Stimulated activated CD4-positive, alpha-beta T cell treated with anti-CD3 and anti-CD28 coated beads, Interleukin-12 subunit alpha, Interleukin-12 subunit beta, amount 100 ng/mL, for 48 hours (primary cell): ENCODE measurements at regions not wholly inside any gene's neighbourhood (a gene's known extent, or its start where the extent isn't known, plus 50 kb on each side); places are given as distances from the start of the nearest gene placed in this dataset.

Source experiments
- DNase-seq, 3 donors: peaks; one replicate each; pipeline ENCODE4 v3.0.0-alpha.2; 2020; ENCODE audit warnings: low read depth in 2 of 3, low spot score in 1 of 3

- no peak for DNase-seq
Observed at GRCh38 chr6:148235446-148235845, 107.2 kb upstream of the SASH1 start.

- DNase-seq: no peak
Observed at GRCh38 chr6:148238713-148239112, 103.9 kb upstream of the SASH1 start.

- no peak for DNase-seq
Observed at GRCh38 chr6:148239215-148239614, 103.4 kb upstream of the SASH1 start.

GRCh38 chr6:148239801-148240460 is 102.7 kb upstream of the SASH1 start:
- DNase-seq: no peak

- no peak for DNase-seq
Observed at GRCh38 chr6:148240461-148240840, 102.2 kb upstream of the SASH1 start.

- no peak for DNase-seq
Observed at GRCh38 chr6:148240861-148241477, 101.7 kb upstream of the SASH1 start.

GRCh38 chr6:148242180-148242579 is 100.5 kb upstream of the SASH1 start:
- no peak for DNase-seq

- no peak for DNase-seq
Observed at GRCh38 chr6:148244217-148244935, 98.3 kb upstream of the SASH1 start.

- no peak for DNase-seq
Observed at GRCh38 chr6:148247386-148248063, 95.1 kb upstream of the SASH1 start.

GRCh38 chr6:148249160-148249559 is 93.5 kb upstream of the SASH1 start:
- no peak for DNase-seq

- no peak for DNase-seq
Observed at GRCh38 chr6:148249679-148250375, 92.8 kb upstream of the SASH1 start.

GRCh38 chr6:148250975-148251685 is 91.5 kb upstream of the SASH1 start:
- no peak for DNase-seq

- DNase-seq: no peak
Observed at GRCh38 chr6:148251891-148252290, 90.7 kb upstream of the SASH1 start.

- no peak for DNase-seq
Observed at GRCh38 chr6:148257810-148258209, 84.8 kb upstream of the SASH1 start.

GRCh38 chr6:148258868-148259267 is 83.8 kb upstream of the SASH1 start:
- no peak for DNase-seq

GRCh38 chr6:148261470-148261869 is 81.2 kb upstream of the SASH1 start:
- no peak for DNase-seq

- DNase-seq: no peak
Observed at GRCh38 chr6:148263010-148263409, 79.6 kb upstream of the SASH1 start.

GRCh38 chr6:148263961-148264360 is 78.7 kb upstream of the SASH1 start:
- DNase-seq: no peak

- DNase-seq: no peak
Observed at GRCh38 chr6:148265054-148265453, 77.6 kb upstream of the SASH1 start.

- DNase-seq: no peak
Observed at GRCh38 chr6:148269386-148269785, 73.3 kb upstream of the SASH1 start.
